CD8-positive, alpha-beta memory T cell (primary cell): ENCODE measurements at regions not wholly inside any gene's neighbourhood (a gene's known extent, or its start where the extent isn't known, plus 50 kb on each side); places are given as distances from the start of the nearest gene placed in this dataset.

Experiments
- CTCF ChIA-PET: fragments of 350-600 bp; sonication (Branson Sonifier 250); formaldehyde crosslinking; loops from one replicate; lab custom pipeline; 2021; ENCODE audit warnings: antibody characterized with exemption; lab: Charles Lee
- POLR2A ChIA-PET: fragments of 350-600 bp; sonication (Branson Sonifier 250); formaldehyde crosslinking; loops from one replicate; lab custom pipeline; 2021; ENCODE audit warnings: antibody characterized with exemption; lab: Charles Lee
- DNase-seq, 5 donors: peaks; one replicate each; pipeline versions ENCODE4 v3.0.0 to v3.0.0-alpha.2; 2020 to 2022; ENCODE audit warnings: mixed read lengths in 1 of 5
- H3K27ac ChIP-seq: one replicate; pipeline ENCODE4 v1.7.0; 2013; ENCODE audit warnings: low read depth, mild to moderate bottlenecking, low read length, moderate library complexity
- H3K27me3 ChIP-seq: 2 replicates; pipeline ENCODE4 v1.7.0; 2013; ENCODE audit warnings: low read length, mild to moderate bottlenecking; ENCODE audit not compliant: insufficient read depth, poor library complexity, severe bottlenecking
- H3K36me3 ChIP-seq: 2 replicates; pipeline ENCODE4 v1.7.0; 2013; ENCODE audit warnings: mild to moderate bottlenecking, low read length, moderate library complexity; ENCODE audit not compliant: insufficient read depth
- H3K4me1 ChIP-seq: 2 replicates; pipeline ENCODE4 v1.7.0; 2013; ENCODE audit warnings: mild to moderate bottlenecking, low read length, moderate library complexity; ENCODE audit not compliant: insufficient read depth
- H3K4me3 ChIP-seq: 2 replicates; pipeline ENCODE4 v1.7.0; 2013; ENCODE audit warnings: mild to moderate bottlenecking, low read length
- H3K9me3 ChIP-seq: 2 replicates; pipeline ENCODE4 v1.7.0; 2013; ENCODE audit warnings: mild to moderate bottlenecking, low read length
- H3K27ac Mint-ChIP-seq, 8 donors: one replicate each; pipeline ENCODE4 v1.8.0; 2020 to 2021; ENCODE audit warnings: mixed read lengths in 8 of 8, mild to moderate bottlenecking in 6 of 8, inconsistent platforms in 3 of 8, moderate library complexity in 3 of 8
- H3K27me3 Mint-ChIP-seq, 2 donors: one replicate each; pipeline ENCODE4 v1.8.0; 2020 to 2021; ENCODE audit warnings: mixed read lengths in 2 of 2, mild to moderate bottlenecking in 1 of 2, moderate library complexity in 1 of 2
- H3K36me3 Mint-ChIP-seq, 3 donors: one replicate each; pipeline ENCODE4 v1.8.0; 2020 to 2021; ENCODE audit warnings: mixed read lengths in 3 of 3, inconsistent platforms in 1 of 3, mild to moderate bottlenecking in 1 of 3
- H3K4me1 Mint-ChIP-seq, 3 donors: one replicate each; pipeline ENCODE4 v1.8.0; 2020 to 2021; ENCODE audit warnings: mixed read lengths in 3 of 3, inconsistent platforms in 1 of 3, mild to moderate bottlenecking in 1 of 3
- H3K4me3 Mint-ChIP-seq, 7 donors: one replicate each; pipeline ENCODE4 v1.8.0; 2020 to 2021; ENCODE audit warnings: mixed read lengths in 7 of 7, mild to moderate bottlenecking in 6 of 7, moderate library complexity in 4 of 7, inconsistent platforms in 2 of 7
- H3K9me3 Mint-ChIP-seq, 5 donors: one replicate each; pipeline ENCODE4 v1.8.0; 2020 to 2022; ENCODE audit warnings: mixed read lengths in 5 of 5, mild to moderate bottlenecking in 3 of 5, moderate library complexity in 2 of 5, inconsistent platforms in 1 of 5

- no peaks in the 10 kb centered on the region for H3K4me1 Mint-ChIP-seq
- CTCF ChIA-PET: interaction anchor here (1.9 kb wide), 1 partner anchor 311 kb away, joined by 5 read pairs; no protein-coding TSS in a partner anchor
- no peak overlapping the region for H3K4me3 Mint-ChIP-seq
- no peaks in the 10 kb centered on the region for H3K4me1 ChIP-seq
- H3K4me3 ChIP-seq: no peak overlapping the region
- H3K27me3 Mint-ChIP-seq: peaks cover 17 to 45% of the 10 kb centered on the region in 2 donors
- peaks cover 0 to 9% (median 2%) of the 10 kb centered on the region in 5 donors for H3K9me3 Mint-ChIP-seq
- H3K9me3 ChIP-seq: no peaks in the 10 kb centered on the region
- no peak overlapping the region for H3K27ac ChIP-seq
- no peaks in the 10 kb centered on the region for H3K36me3 ChIP-seq
- H3K27me3 ChIP-seq: no peaks in the 10 kb centered on the region
- POLR2A ChIA-PET: no interaction called here
- H3K36me3 Mint-ChIP-seq: no peaks in the 10 kb centered on the region
- no peak for DNase-seq
- H3K27ac Mint-ChIP-seq: no peak overlapping the region
These were observed 78.9 kb downstream of the COPS8 start for GRCh38 chr2:237164474-237165042.

GRCh38 chr2:237165405-237166276 lies 80.0 kb downstream of the COPS8 start:
- Mint-ChIP-seq H3K4me3 (no peak overlapping the region), H3K4me1 (no peaks in the 10 kb centered on the region), H3K27ac (peak overlapping the region in 2 of 8 donors; percentile 7 to 23), H3K9me3 (peaks cover 0 to 9% (median 2%) of the 10 kb centered on the region in 5 donors), H3K36me3 (no peaks in the 10 kb centered on the region), H3K27me3 (peaks cover 18 to 48% of the 10 kb centered on the region in 2 donors)
- no peaks in the 10 kb centered on the region for H3K27me3 ChIP-seq
- no peak for DNase-seq
- no peaks in the 10 kb centered on the region for H3K4me1 ChIP-seq
- H3K27ac ChIP-seq: no peak overlapping the region
- POLR2A ChIA-PET: no interaction called here
- CTCF ChIA-PET: interaction anchor here (0.6 to 1.9 kb wide), 3 partner anchors 12 to 1017 kb away, joined by 3 to 5 read pairs (median 3); no protein-coding TSS in a partner anchor
- H3K4me3 ChIP-seq: no peak overlapping the region
- no peaks in the 10 kb centered on the region for H3K36me3 ChIP-seq
- H3K9me3 ChIP-seq: no peaks in the 10 kb centered on the region

- Histone ChIP-seq H3K27me3 (no peaks in the 10 kb centered on the region), H3K27ac (no peak overlapping the region), H3K9me3 (no peaks in the 10 kb centered on the region), H3K4me3 (no peak overlapping the region), H3K36me3 (no peaks in the 10 kb centered on the region), H3K4me1 (no peaks in the 10 kb centered on the region)
- Mint-ChIP-seq H3K27ac (no peak overlapping the region), H3K27me3 (peaks cover 14 to 52% of the 10 kb centered on the region in 2 donors), H3K4me1 (no peaks in the 10 kb centered on the region), H3K36me3 (no peaks in the 10 kb centered on the region), H3K9me3 (peaks cover 0 to 9% (median 2%) of the 10 kb centered on the region in 5 donors), H3K4me3 (no peak overlapping the region)
- ChIA-PET CTCF (no interaction called here), POLR2A (no interaction called here)
- no peak for DNase-seq
These were observed 81.3 kb downstream of the COPS8 start for GRCh38 chr2:237167038-237167437.

- H3K27ac Mint-ChIP-seq: no peak overlapping the region
- H3K27me3 Mint-ChIP-seq: peaks cover 14 to 55% of the 10 kb centered on the region in 2 donors
- Histone ChIP-seq H3K27ac (no peak overlapping the region), H3K4me1 (no peaks in the 10 kb centered on the region), H3K36me3 (no peaks in the 10 kb centered on the region), H3K4me3 (no peak overlapping the region), H3K9me3 (no peaks in the 10 kb centered on the region), H3K27me3 (no peaks in the 10 kb centered on the region)
- POLR2A ChIA-PET: no interaction called here
- H3K4me3 Mint-ChIP-seq: no peak overlapping the region
- CTCF ChIA-PET: no interaction called here
- DNase-seq: no peak
- H3K36me3 Mint-ChIP-seq: no peaks in the 10 kb centered on the region
- no peaks in the 10 kb centered on the region for H3K4me1 Mint-ChIP-seq
- H3K9me3 Mint-ChIP-seq: peaks cover 0 to 9% (median 2%) of the 10 kb centered on the region in 5 donors
These were observed 82.2 kb downstream of the COPS8 start for GRCh38 chr2:237167934-237168333.

GRCh38 chr2:237170020-237170419 lies 84.3 kb downstream of the COPS8 start:
- Histone ChIP-seq H3K27me3 (no peaks in the 10 kb centered on the region), H3K9me3 (no peaks in the 10 kb centered on the region), H3K36me3 (no peaks in the 10 kb centered on the region), H3K4me3 (no peak overlapping the region), H3K4me1 (no peaks in the 10 kb centered on the region), H3K27ac (no peak overlapping the region)
- ChIA-PET POLR2A (no interaction called here), CTCF (no interaction called here)
- Mint-ChIP-seq H3K4me1 (no peaks in the 10 kb centered on the region), H3K27ac (no peak overlapping the region), H3K4me3 (no peak overlapping the region), H3K9me3 (peaks cover 0 to 9% (median 2%) of the 10 kb centered on the region in 5 donors), H3K27me3 (peaks cover 14 to 52% of the 10 kb centered on the region in 2 donors), H3K36me3 (no peaks in the 10 kb centered on the region)
- DNase-seq: no peak

- Mint-ChIP-seq H3K27me3 (peaks cover 8 to 52% of the 10 kb centered on the region in 2 donors), H3K9me3 (peaks cover 0 to 11% (median 2%) of the 10 kb centered on the region in 5 donors), H3K4me1 (no peaks in the 10 kb centered on the region), H3K27ac (no peak overlapping the region), H3K4me3 (no peak overlapping the region), H3K36me3 (no peaks in the 10 kb centered on the region)
- no peaks in the 10 kb centered on the region for H3K9me3 ChIP-seq
- ChIA-PET POLR2A (no interaction called here), CTCF (no interaction called here)
- no peak overlapping the region for H3K4me3 ChIP-seq
- no peaks in the 10 kb centered on the region for H3K36me3 ChIP-seq
- H3K27me3 ChIP-seq: no peaks in the 10 kb centered on the region
- no peak overlapping the region for H3K27ac ChIP-seq
- H3K4me1 ChIP-seq: no peaks in the 10 kb centered on the region
- DNase-seq: no peak
These were observed 85.7 kb downstream of the COPS8 start for GRCh38 chr2:237171396-237171795.

GRCh38 chr2:237171881-237172280 lies 86.2 kb downstream of the COPS8 start:
- H3K4me3 ChIP-seq: no peak overlapping the region
- no peak for DNase-seq
- peaks cover 8 to 50% of the 10 kb centered on the region in 2 donors for H3K27me3 Mint-ChIP-seq
- no peak overlapping the region for H3K27ac ChIP-seq
- no peaks in the 10 kb centered on the region for H3K4me1 ChIP-seq
- no peaks in the 10 kb centered on the region for H3K27me3 ChIP-seq
- H3K4me1 Mint-ChIP-seq: no peaks in the 10 kb centered on the region
- no peak overlapping the region for H3K27ac Mint-ChIP-seq
- no peaks in the 10 kb centered on the region for H3K36me3 ChIP-seq
- no peaks in the 10 kb centered on the region for H3K36me3 Mint-ChIP-seq
- no peaks in the 10 kb centered on the region for H3K9me3 ChIP-seq
- H3K4me3 Mint-ChIP-seq: no peak overlapping the region
- CTCF ChIA-PET: no interaction called here
- peaks cover 0 to 11% (median 2%) of the 10 kb centered on the region in 5 donors for H3K9me3 Mint-ChIP-seq
- POLR2A ChIA-PET: no interaction called here

GRCh38 chr2:237177052-237177451 lies 91.4 kb downstream of the COPS8 start:
- Mint-ChIP-seq H3K36me3 (no peaks in the 10 kb centered on the region), H3K27me3 (peaks cover 6 to 47% of the 10 kb centered on the region in 2 donors), H3K4me3 (no peak overlapping the region), H3K27ac (no peak overlapping the region), H3K4me1 (no peaks in the 10 kb centered on the region), H3K9me3 (peaks cover 0 to 3% (median 0%) of the 10 kb centered on the region in 5 donors)
- Histone ChIP-seq H3K4me3 (no peak overlapping the region), H3K27me3 (no peaks in the 10 kb centered on the region), H3K9me3 (no peaks in the 10 kb centered on the region), H3K4me1 (no peaks in the 10 kb centered on the region), H3K36me3 (no peaks in the 10 kb centered on the region), H3K27ac (no peak overlapping the region)
- CTCF ChIA-PET: no interaction called here
- POLR2A ChIA-PET: no interaction called here
- no peak for DNase-seq
